Lower lobe of right lung (tissue), 2 donors: ENCODE measurements at regions not wholly inside any gene's neighbourhood (a gene's known extent, or its start where the extent isn't known, plus 50 kb on each side); places are given as distances from the start of the nearest gene placed in this dataset.

Experiments
- ATAC-seq, 2 donors: fragments of 200-7000 bp; cut with Tn5 transposase; one replicate each; pipeline ENCODE4 v1.9.1; 2020 to 2022; ENCODE audit warnings: mild to moderate bottlenecking in 2 of 2, moderate library complexity in 2 of 2
- DNase-seq: peaks from one replicate; pipeline ENCODE4 v3.0.0-alpha.2; 2020
- H3K27ac ChIP-seq: fragments of 200-600 bp; one replicate; pipeline ENCODE4 v1.8.0; 2022
- H3K27me3 ChIP-seq: fragments of 200-600 bp; one replicate; pipeline ENCODE4 v1.8.0; 2022; ENCODE audit warnings: low read depth
- H3K36me3 ChIP-seq: fragments of 200-600 bp; one replicate; pipeline ENCODE4 v1.8.0; 2022; ENCODE audit warnings: mild to moderate bottlenecking
- H3K4me1 ChIP-seq: fragments of 200-600 bp; one replicate; pipeline ENCODE4 v1.8.0; 2022
- H3K4me3 ChIP-seq: fragments of 200-600 bp; one replicate; pipeline ENCODE4 v1.8.0; 2022; ENCODE audit warnings: mild to moderate bottlenecking
- H3K9me3 ChIP-seq: fragments of 200-600 bp; one replicate; pipeline ENCODE4 v1.8.0; 2022
- CTCF ChIP-seq: fragments of 200-600 bp; IDR thresholded peaks from one replicate; pipeline ENCODE4 v1.8.0; 2022; ENCODE audit warnings: antibody characterized with exemption, mild to moderate bottlenecking
- intact Hi-C: fragments of 100-400 bp; cut with DNase I; formaldehyde crosslinking; loops from one replicate; pipeline ENCODE4 v1.11.0; 2022
- donor health status: DM: no; HTN: yes; CAD: no; lungs with severe emphysema.

- H3K36me3 ChIP-seq = no peaks in the 10 kb centered on the region
- no peak overlapping the region for H3K4me3 ChIP-seq
- no peaks in the 10 kb centered on the region for H3K4me1 ChIP-seq
- ATAC-seq (no peak), DNase-seq (no peak)
- no peaks in the 10 kb centered on the region for H3K27me3 ChIP-seq
- intact Hi-C loops = no loop called here
- H3K27ac ChIP-seq = no peak overlapping the region
- H3K9me3 ChIP-seq = no peaks in the 10 kb centered on the region
- no peak for TF ChIP-seq CTCF
Measured at GRCh38 chr10:90462749-90463470, 394.9 kb downstream of the HTR7 start.

DNA sequence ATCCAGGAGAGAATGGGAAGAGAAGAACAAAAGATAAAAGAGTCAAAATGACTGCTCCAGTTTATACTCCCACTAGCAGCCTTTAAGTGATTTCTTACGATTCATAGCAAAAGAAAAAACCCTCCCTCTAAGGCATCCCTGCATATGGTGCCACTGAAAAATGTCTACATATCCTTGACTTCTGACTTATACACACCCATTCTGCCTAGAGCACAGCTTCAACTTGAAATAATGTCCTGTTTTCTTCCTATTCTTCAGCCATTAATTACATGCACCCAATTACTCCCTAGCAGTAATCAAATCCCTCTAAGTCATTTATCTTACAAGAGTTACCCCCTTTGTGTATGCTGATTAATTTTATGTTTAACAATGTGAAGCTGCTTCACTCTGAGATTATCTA, 393.5 kb downstream of the HTR7 start:
- intact Hi-C loops = no loop called here
- DNase-seq (no peak), ATAC-seq (no peak)
- Histone ChIP-seq H3K27me3 (no peaks in the 10 kb centered on the region), H3K4me1 (no peaks in the 10 kb centered on the region), H3K9me3 (no peaks in the 10 kb centered on the region), H3K27ac (no peak overlapping the region), H3K36me3 (no peaks in the 10 kb centered on the region), H3K4me3 (no peak overlapping the region)
- TF ChIP-seq CTCF = no peak

DNA sequence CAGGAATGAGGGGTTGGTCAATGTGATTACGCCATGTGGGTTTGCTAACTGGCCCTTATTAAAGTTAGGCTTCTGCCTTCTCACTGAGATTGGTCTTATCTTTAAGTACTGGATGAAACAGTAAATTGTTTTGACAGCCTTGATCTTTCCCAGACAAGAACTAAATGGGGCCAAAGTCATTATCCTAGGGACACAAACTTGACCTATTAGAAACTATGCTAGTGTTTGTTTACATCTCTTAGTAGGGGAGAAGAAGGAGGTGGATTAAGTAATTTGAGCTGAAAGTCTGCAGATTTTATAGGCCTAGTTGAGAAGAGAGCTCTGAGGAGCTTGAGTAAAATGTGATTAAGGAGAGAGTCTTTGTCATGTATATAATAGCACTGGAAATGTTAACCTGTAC, 386.9 kb downstream of the HTR7 start:
- Histone ChIP-seq H3K27me3 (no peaks in the 10 kb centered on the region), H3K36me3 (no peaks in the 10 kb centered on the region), H3K4me3 (no peak overlapping the region), H3K27ac (no peak overlapping the region), H3K9me3 (no peaks in the 10 kb centered on the region), H3K4me1 (no peaks in the 10 kb centered on the region)
- intact Hi-C loops = no loop called here
- no peak for ATAC-seq
- no peak for TF ChIP-seq CTCF
- DNase-seq = no peak

- Histone ChIP-seq H3K36me3 (no peaks in the 10 kb centered on the region), H3K9me3 (no peaks in the 10 kb centered on the region), H3K27ac (no peak overlapping the region), H3K4me1 (no peaks in the 10 kb centered on the region), H3K4me3 (no peak overlapping the region), H3K27me3 (no peaks in the 10 kb centered on the region)
- no peak for DNase-seq
- intact Hi-C loops = no loop called here
- no peak for ATAC-seq
- no peak for TF ChIP-seq CTCF
Measured at GRCh38 chr10:90480466-90480865, 377.4 kb downstream of the HTR7 start.

DNA sequence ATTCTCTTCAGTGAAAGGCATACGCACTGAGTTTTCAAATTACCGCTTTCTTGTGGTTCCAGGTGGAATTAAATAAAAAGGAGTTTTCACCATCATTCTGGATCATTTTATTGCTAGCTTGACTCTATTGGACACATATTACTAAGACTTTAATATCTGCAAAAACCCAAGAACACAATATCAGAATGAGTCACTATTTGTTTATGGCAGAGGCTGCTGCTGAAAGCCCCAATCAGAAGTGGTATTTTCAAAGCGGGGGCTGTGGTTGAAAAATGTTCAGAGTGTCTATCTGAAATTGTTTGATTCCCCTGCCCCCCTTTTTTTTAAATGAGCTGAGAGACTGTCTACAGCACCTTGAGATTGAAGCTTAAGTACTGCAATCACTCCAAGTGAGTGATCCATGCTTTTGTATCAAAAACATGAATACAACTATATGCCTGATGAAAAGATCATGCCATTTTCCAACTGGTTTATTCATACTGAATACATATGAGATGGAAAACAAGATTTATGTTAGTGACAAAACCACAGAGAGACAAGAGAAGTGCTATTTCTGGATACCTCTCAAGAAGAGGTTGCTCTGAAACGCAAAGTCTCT, 376.4 kb downstream of the HTR7 start:
- ATAC-seq (no peak), DNase-seq (no peak)
- intact Hi-C loops = no loop called here
- Histone ChIP-seq H3K4me3 (no peak overlapping the region), H3K4me1 (no peaks in the 10 kb centered on the region), H3K27ac (no peak overlapping the region), H3K36me3 (no peaks in the 10 kb centered on the region), H3K9me3 (no peaks in the 10 kb centered on the region), H3K27me3 (no peaks in the 10 kb centered on the region)
- TF ChIP-seq CTCF = no peak
